Gastroesophageal sphincter (tissue), 3 donors: ENCODE measurements at regions not wholly inside any gene's neighbourhood (a gene's known extent, or its start where the extent isn't known, plus 50 kb on each side); places are given as distances from the start of the nearest gene placed in this dataset.

ENCODE experiments used
- CTCF ChIP-seq, 4 experiments: fragments of 200-600 bp in 2 of 4; fragments of 450-650 bp in 2 of 4; sonication (generic) in 1 of 4; IDR thresholded peaks; one replicate each; pipeline ENCODE4 v1.5.1; 2017 to 2019; ENCODE audit warnings: antibody characterized with exemption in 4 of 4, mild to moderate bottlenecking in 2 of 4, moderate library complexity in 2 of 4
- EP300 ChIP-seq: sonication (generic); formaldehyde crosslinking; IDR thresholded peaks from one replicate; pipeline ENCODE4 v1.6.1; 2017; ENCODE audit warnings: antibody characterized with exemption, mild to moderate bottlenecking
- POLR2A ChIP-seq, 2 donors: fragments of 450-650 bp; IDR thresholded peaks; one replicate each; pipeline ENCODE4 v1.6.1; 2017; ENCODE audit warnings: antibody characterized with exemption in 2 of 2, mild to moderate bottlenecking in 2 of 2, moderate library complexity in 1 of 2
- POLR2AphosphoS5 ChIP-seq: sonication (generic); formaldehyde crosslinking; IDR thresholded peaks from one replicate; pipeline ENCODE4 v1.6.1; 2017; ENCODE audit warnings: antibody characterized with exemption

- TF ChIP-seq CTCF (IDR thresholded peaks at IDR 0.05): no peak
- no peak for TF ChIP-seq EP300
- TF ChIP-seq POLR2AphosphoS5: no peak
- no peak for TF ChIP-seq POLR2A (IDR thresholded peaks at IDR 0.05)
Measured at GRCh38 chr16:87064731-87065445, 252.3 kb downstream of the C16orf95 start.
